BJ (cell line): ENCODE measurements at regions not wholly inside any gene's neighbourhood (a gene's known extent, or its start where the extent isn't known, plus 50 kb on each side); places are given as distances from the start of the nearest gene placed in this dataset. TPM values are rescaled to one million over a fixed set of nuclear protein-coding genes. Genes with fewer than 3 reads are reported as not detected.

Experiments
- small RNA-seq: library from RNA; depleted of rRNA; stranded (forward); fragments of <200 nt; gene quantifications from one replicate; pipeline ENCODE3, GENCODE V24; 2012; ENCODE audit warnings: low replicate concordance, low read depth; ENCODE audit not compliant: insufficient read length

Small RNA genes lying in the stretch of these regions (small RNA-seq; reads per million reads assigned to genes)
- not detected for gene SNRPCP5
